ENCODE measurements at regions not wholly inside any gene's neighbourhood (a gene's known extent, or its start where the extent isn't known, plus 50 kb on each side); places are given as distances from the start of the nearest gene placed in this dataset.
"Not testable (repeated sequence)": the region's sequence is repeated elsewhere in the genome, so short reads cannot be mapped to it uniquely, and the experiment has no call there.

GRCh38 chr3:188008582-188009213 is 145.3 kb upstream of the LPP start:
- H3K4me3 ChIP-seq (ENCODE audit: low read depth, low read length): no peak overlapping the region
- in situ Hi-C loops (cut with HindIII; ENCODE audit: low sequenced_read_pairs): no loop called here
- no peak for DNase-seq (ENCODE audit: low read depth)
- no peak for TF ChIP-seq CTCF (IDR thresholded peaks at IDR 0.05; ENCODE audit: low read depth, low read length, missing control alignments)

- in situ Hi-C loops (cut with HindIII; ENCODE audit: low sequenced_read_pairs): no loop called here
These were observed 143.5 kb upstream of the LPP start for GRCh38 chr3:188010478-188010877.

GRCh38 chr3:188019727-188020126 is 134.2 kb upstream of the LPP start:
- no peak for DNase-seq (ENCODE audit: low read depth)
- no peak for TF ChIP-seq CTCF (IDR thresholded peaks at IDR 0.05; ENCODE audit: low read depth, low read length, missing control alignments)
- H3K4me3 ChIP-seq (ENCODE audit: low read depth, low read length): no peak overlapping the region
- in situ Hi-C loops (cut with HindIII; ENCODE audit: low sequenced_read_pairs): no loop called here

More at GRCh38 chr3:188010478-188010877, 143.5 kb upstream of the LPP start:
- no peak for DNase-seq (ENCODE audit: low read depth)
- TF ChIP-seq CTCF (IDR thresholded peaks at IDR 0.05; ENCODE audit: low read depth, low read length, missing control alignments): no peak
- no peak overlapping the region for H3K4me3 ChIP-seq (ENCODE audit: low read depth, low read length)

GRCh38 chr3:188021041-188021440 is 132.9 kb upstream of the LPP start:
- DNase-seq (ENCODE audit: low read depth): no peak
- no peak overlapping the region for H3K4me3 ChIP-seq (ENCODE audit: low read depth, low read length)
- TF ChIP-seq CTCF (IDR thresholded peaks at IDR 0.05; ENCODE audit: low read depth, low read length, missing control alignments): no peak
- in situ Hi-C loops (cut with HindIII; ENCODE audit: low sequenced_read_pairs): no loop called here

GRCh38 chr3:188021502-188022040 is 132.4 kb upstream of the LPP start:
- no peak for DNase-seq (ENCODE audit: low read depth)
- in situ Hi-C loops (cut with HindIII; ENCODE audit: low sequenced_read_pairs): no loop called here
- no peak overlapping the region for H3K4me3 ChIP-seq (ENCODE audit: low read depth, low read length)
- TF ChIP-seq CTCF (IDR thresholded peaks at IDR 0.05; ENCODE audit: low read depth, low read length, missing control alignments): no peak

GRCh38 chr3:188022902-188023301 is 131.1 kb upstream of the LPP start:
- DNase-seq (ENCODE audit: low read depth); in situ Hi-C loops (cut with HindIII; ENCODE audit: low sequenced_read_pairs); H3K4me3 ChIP-seq (ENCODE audit: low read depth, low read length): not testable (repeated sequence)

GRCh38 chr3:188025555-188025954 is 128.4 kb upstream of the LPP start:
- TF ChIP-seq CTCF (IDR thresholded peaks at IDR 0.05; ENCODE audit: low read depth, low read length, missing control alignments): no peak
- DNase-seq (ENCODE audit: low read depth): no peak
- in situ Hi-C loops (cut with HindIII; ENCODE audit: low sequenced_read_pairs): no loop called here
- H3K4me3 ChIP-seq (ENCODE audit: low read depth, low read length): no peak overlapping the region

Data from astrocyte of the cerebellum (primary cell).